Endothelial cell of umbilical vein (primary cell): ENCODE measurements at regions not wholly inside any gene's neighbourhood (a gene's known extent, or its start where the extent isn't known, plus 50 kb on each side); places are given as distances from the start of the nearest gene placed in this dataset.

Experiments
- EZH2 ChIP-seq: IDR thresholded peaks from 2 replicates; pipeline ENCODE4 v1.6.1; 2012; ENCODE audit warnings: borderline replicate concordance, low read depth, mild to moderate bottlenecking, moderate library complexity, low read length, inconsistent platforms; ENCODE audit not compliant: severe bottlenecking
- FOS ChIP-seq: IDR thresholded peaks from 2 replicates; pipeline ENCODE4 v1.6.1; 2011; ENCODE audit warnings: mild to moderate bottlenecking, low read length, moderate library complexity, borderline replicate concordance; ENCODE audit not compliant: insufficient read depth
- JUN ChIP-seq: IDR thresholded peaks from 2 replicates; pipeline ENCODE4 v1.6.1; 2011; ENCODE audit warnings: borderline replicate concordance, low read depth; ENCODE audit not compliant: insufficient read length, insufficient read depth
- MYC ChIP-seq: IDR thresholded peaks from one replicate; pipeline ENCODE4 v1.6.1; 2011; ENCODE audit warnings: mild to moderate bottlenecking, low read depth, low read length
- POLR2A ChIP-seq: IDR thresholded peaks from 2 replicates; pipeline ENCODE4 v1.6.1; 2012; ENCODE audit warnings: low read depth, mild to moderate bottlenecking, control low read depth, low read length
- POLR2AphosphoS5 ChIP-seq: IDR thresholded peaks from 2 replicates; pipeline ENCODE4 v1.6.1; 2012; ENCODE audit warnings: low read depth, mild to moderate bottlenecking, control low read depth, low read length, moderate library complexity; ENCODE audit not compliant: insufficient read depth
- TF ChIP-seq, protein P1 (sequence below): IDR thresholded peaks from 2 replicates; pipeline ENCODE4 v1.6.1; 2011; ENCODE audit not compliant: insufficient read depth, insufficient read length
- TF ChIP-seq, protein P2 (sequence below), 2 donors: IDR thresholded peaks; 1 replicate in 1 of 2; 2 replicates in 1 of 2; pipeline ENCODE4 v1.5.1; 2011; ENCODE audit warnings: low read length in 2 of 2, mild to moderate bottlenecking in 2 of 2, moderate library complexity in 2 of 2, control low read depth in 1 of 2, inconsistent platforms in 1 of 2, low read depth in 1 of 2; ENCODE audit not compliant: insufficient read depth in 1 of 2; ENCODE audit errors: extremely low read depth in 1 of 2

DNA sequence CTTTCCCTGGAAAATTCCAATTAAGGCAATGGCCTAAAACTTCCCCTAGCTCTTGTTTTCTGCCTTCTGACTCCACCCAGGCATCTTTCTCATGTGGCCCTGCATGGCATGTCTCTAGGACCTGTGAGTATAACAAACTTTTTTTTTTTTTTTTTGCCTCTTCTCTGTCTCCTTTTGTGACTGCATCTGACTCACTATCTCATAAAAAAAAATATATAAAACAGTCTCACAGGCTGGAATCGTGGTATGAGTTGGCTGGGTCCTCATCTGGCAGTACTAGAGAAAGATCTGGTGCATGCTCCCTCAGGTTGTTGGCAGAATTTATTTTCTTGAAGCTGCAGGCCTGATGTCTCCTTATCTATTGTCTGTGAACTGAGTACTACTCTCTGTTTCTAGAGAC, 313.9 kb downstream of the TECRL start:
- TF ChIP-seq POLR2A (no peak), POLR2AphosphoS5 (no peak), MYC (no peak), EZH2 (no peak), FOS (no peak), JUN (no peak)
- TF ChIP-seq, protein P1, sequence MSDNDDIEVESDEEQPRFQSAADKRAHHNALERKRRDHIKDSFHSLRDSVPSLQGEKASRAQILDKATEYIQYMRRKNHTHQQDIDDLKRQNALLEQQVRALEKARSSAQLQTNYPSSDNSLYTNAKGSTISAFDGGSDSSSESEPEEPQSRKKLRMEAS: no peak
- TF ChIP-seq, protein P2, sequence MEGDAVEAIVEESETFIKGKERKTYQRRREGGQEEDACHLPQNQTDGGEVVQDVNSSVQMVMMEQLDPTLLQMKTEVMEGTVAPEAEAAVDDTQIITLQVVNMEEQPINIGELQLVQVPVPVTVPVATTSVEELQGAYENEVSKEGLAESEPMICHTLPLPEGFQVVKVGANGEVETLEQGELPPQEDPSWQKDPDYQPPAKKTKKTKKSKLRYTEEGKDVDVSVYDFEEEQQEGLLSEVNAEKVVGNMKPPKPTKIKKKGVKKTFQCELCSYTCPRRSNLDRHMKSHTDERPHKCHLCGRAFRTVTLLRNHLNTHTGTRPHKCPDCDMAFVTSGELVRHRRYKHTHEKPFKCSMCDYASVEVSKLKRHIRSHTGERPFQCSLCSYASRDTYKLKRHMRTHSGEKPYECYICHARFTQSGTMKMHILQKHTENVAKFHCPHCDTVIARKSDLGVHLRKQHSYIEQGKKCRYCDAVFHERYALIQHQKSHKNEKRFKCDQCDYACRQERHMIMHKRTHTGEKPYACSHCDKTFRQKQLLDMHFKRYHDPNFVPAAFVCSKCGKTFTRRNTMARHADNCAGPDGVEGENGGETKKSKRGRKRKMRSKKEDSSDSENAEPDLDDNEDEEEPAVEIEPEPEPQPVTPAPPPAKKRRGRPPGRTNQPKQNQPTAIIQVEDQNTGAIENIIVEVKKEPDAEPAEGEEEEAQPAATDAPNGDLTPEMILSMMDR (IDR thresholded peaks at IDR 0.05; ENCODE audit: extremely low read depth in 1 of 2, insufficient read depth in 1 of 2, low read depth in 1 of 2, low read length in 2 of 2): no peak
